HEK293T (cell line): ENCODE measurements at regions not wholly inside any gene's neighbourhood (a gene's known extent, or its start where the extent isn't known, plus 50 kb on each side); places are given as distances from the start of the nearest gene placed in this dataset.

Experiments used
- CTCF ChIA-PET: fragments of 350-600 bp; formaldehyde crosslinking; extraction: SDS; loops from one replicate; lab custom pipeline; 2021; ENCODE audit warnings: antibody characterized with exemption, inconsistent platforms; lab: Yijun Ruan, JAX
- POLR2A ChIA-PET: fragments of 350-600 bp; formaldehyde crosslinking; extraction: SDS; loops from one replicate; lab custom pipeline; 2020; ENCODE audit warnings: antibody characterized with exemption, inconsistent platforms; lab: Yijun Ruan, JAX
- DNase-seq: peaks from one replicate; pipeline ENCODE4 v3.0.0; 2012; ENCODE audit warnings: mixed read lengths; ENCODE audit errors: extremely low spot score
- ARNT ChIP-seq: fragments of 450-650 bp; IDR thresholded peaks from 2 replicates; pipeline ENCODE4 v1.6.1; 2017; ENCODE audit warnings: mild to moderate bottlenecking
- BHLHE40 ChIP-seq: fragments of 450-650 bp; IDR thresholded peaks from 2 replicates; pipeline ENCODE4 v1.6.1; 2016; ENCODE audit warnings: mild to moderate bottlenecking, moderate library complexity, borderline replicate concordance
- CTBP1 ChIP-seq: fragments of 450-650 bp; IDR thresholded peaks from 2 replicates; pipeline ENCODE4 v1.6.1; 2016; ENCODE audit warnings: borderline replicate concordance
- ELF4 ChIP-seq: fragments of 450-650 bp; IDR thresholded peaks from 2 replicates; pipeline ENCODE4 v1.6.1; 2017; ENCODE audit warnings: antibody characterized with exemption
- FOXA1 ChIP-seq: fragments of 450-650 bp; IDR thresholded peaks from 2 replicates; pipeline ENCODE4 v1.6.1; 2016; ENCODE audit warnings: mild to moderate bottlenecking
- FOXK2 ChIP-seq: fragments of 450-650 bp; IDR thresholded peaks from 2 replicates; pipeline ENCODE4 v1.6.1; 2016; ENCODE audit warnings: mild to moderate bottlenecking
- FOXM1 ChIP-seq: fragments of 450-650 bp; IDR thresholded peaks from 2 replicates; pipeline ENCODE4 v1.6.1; 2017; ENCODE audit warnings: mild to moderate bottlenecking, borderline replicate concordance
- HDGF ChIP-seq: fragments of 450-650 bp; IDR thresholded peaks from 2 replicates; pipeline ENCODE4 v1.6.1; 2017; ENCODE audit warnings: antibody characterized with exemption, borderline replicate concordance
- L3MBTL2 ChIP-seq: fragments of 450-650 bp; conservative IDR thresholded peaks from 2 replicates; pipeline ENCODE4 v1.6.1; 2016; ENCODE audit warnings: mild to moderate bottlenecking
- LEF1 ChIP-seq: fragments of 450-650 bp; IDR thresholded peaks from 2 replicates; pipeline ENCODE4 v1.6.1; 2017; ENCODE audit warnings: mild to moderate bottlenecking, borderline replicate concordance
- NFRKB ChIP-seq: fragments of 450-650 bp; IDR thresholded peaks from 2 replicates; pipeline ENCODE4 v1.6.1; 2016; ENCODE audit warnings: mild to moderate bottlenecking, moderate library complexity
- PKNOX1 ChIP-seq: fragments of 450-650 bp; IDR thresholded peaks from 2 replicates; pipeline ENCODE4 v1.6.1; 2016
- SP1 ChIP-seq: fragments of 450-650 bp; IDR thresholded peaks from 2 replicates; pipeline ENCODE4 v1.6.1; 2017
- SUZ12 ChIP-seq: fragments of 450-650 bp; IDR thresholded peaks from 2 replicates; pipeline ENCODE4 v1.6.1; 2016; ENCODE audit warnings: mild to moderate bottlenecking
- TARDBP ChIP-seq: fragments of 450-650 bp; IDR thresholded peaks from 2 replicates; pipeline ENCODE4 v1.6.1; 2016
- ZNF384 ChIP-seq: fragments of 450-650 bp; IDR thresholded peaks from 2 replicates; pipeline ENCODE4 v1.6.1; 2016

DNA sequence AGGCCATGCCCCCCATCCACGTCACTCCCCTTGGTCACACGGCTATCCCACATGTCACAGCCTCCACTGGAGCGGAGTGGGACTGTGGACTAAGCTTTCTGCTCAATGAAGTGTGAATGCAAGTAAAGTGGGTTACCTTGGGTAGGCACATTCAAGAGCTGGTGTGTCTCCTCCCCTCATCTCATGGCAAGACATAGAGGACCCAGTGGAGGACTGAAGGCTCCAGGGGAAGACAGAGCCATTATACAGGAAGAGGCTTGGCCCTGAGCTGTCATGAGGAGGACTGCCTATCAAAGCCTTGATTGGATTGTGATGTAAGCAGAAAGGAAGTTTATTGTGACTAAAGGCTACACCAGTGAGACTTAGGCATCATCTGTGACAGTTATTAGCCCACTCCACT is 129.2 kb upstream of the CCL2 start:
- TF ChIP-seq NFRKB (no peak), SP1 (no peak), ZNF384 (no peak), FOXA1 (no peak), HDGF (no peak), LEF1 (no peak), BHLHE40 (no peak), ELF4 (no peak), SUZ12 (no peak), CTBP1 (no peak), L3MBTL2 (no peak), ARNT (no peak), TARDBP (no peak), PKNOX1 (no peak), FOXM1 (no peak)
- POLR2A ChIA-PET, result no interaction called here
- DNase-seq, result no peak
- CTCF ChIA-PET, result no interaction called here

- no peak for TF ChIP-seq FOXK2
- no peak for TF ChIP-seq ZNF384
- TF ChIP-seq ARNT, result no peak
- TF ChIP-seq FOXA1, result no peak
- TF ChIP-seq LEF1, result no peak
- TF ChIP-seq L3MBTL2, result no peak
- no peak for TF ChIP-seq TARDBP
- no peak for TF ChIP-seq ELF4
- no peak for TF ChIP-seq CTBP1
- TF ChIP-seq PKNOX1, result no peak
- no peak for TF ChIP-seq NFRKB
- TF ChIP-seq SUZ12, result no peak
- TF ChIP-seq SP1, result no peak
- TF ChIP-seq HDGF, result no peak
- no peak for TF ChIP-seq BHLHE40
- no peak for TF ChIP-seq FOXM1
- CTCF ChIA-PET, result no interaction called here
- no peak for DNase-seq
These were observed 128.6 kb upstream of the CCL2 start for GRCh38 chr17:34126496-34126895.

GRCh38 chr17:34126965-34127364 is 128.1 kb upstream of the CCL2 start:
- TF ChIP-seq LEF1 (no peak), TARDBP (no peak), FOXK2 (no peak), SP1 (no peak), FOXM1 (no peak), ELF4 (no peak), ARNT (no peak), NFRKB (no peak), PKNOX1 (no peak), ZNF384 (no peak), FOXA1 (no peak), BHLHE40 (no peak), L3MBTL2 (no peak), SUZ12 (no peak)
- ChIA-PET POLR2A (no interaction called here), CTCF (no interaction called here)
- DNase-seq, result no peak

More at GRCh38 chr17:34126496-34126895, 128.6 kb upstream of the CCL2 start:
- POLR2A ChIA-PET, result no interaction called here

DNA sequence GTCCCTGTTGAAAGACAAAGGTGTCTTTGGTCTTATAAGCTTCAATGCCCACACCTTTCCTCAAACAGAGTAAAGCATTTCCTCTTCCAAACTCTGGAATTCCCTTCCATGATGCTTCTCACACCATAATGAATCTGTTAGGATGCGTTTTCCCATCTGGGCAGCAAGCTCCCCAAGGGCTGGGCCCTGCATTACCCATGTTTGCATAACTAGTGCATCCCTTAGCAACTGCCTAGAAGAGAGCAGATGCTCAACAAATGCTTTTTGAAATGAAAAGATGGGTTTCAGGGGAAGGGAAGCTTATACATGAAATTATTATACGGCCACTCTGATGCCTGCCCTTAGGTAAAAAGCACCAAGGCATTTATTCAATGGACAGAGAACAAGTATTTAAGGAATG is 124.5 kb upstream of the CCL2 start:
- DNase-seq, result no peak
- TF ChIP-seq BHLHE40 (no peak), TARDBP (no peak), PKNOX1 (no peak), FOXM1 (no peak), SUZ12 (no peak), CTBP1 (no peak), L3MBTL2 (no peak), NFRKB (no peak), HDGF (no peak), FOXA1 (no peak), ELF4 (no peak), LEF1 (no peak), ZNF384 (no peak), ARNT (no peak)
- ChIA-PET CTCF (no interaction called here), POLR2A (no interaction called here)

DNA sequence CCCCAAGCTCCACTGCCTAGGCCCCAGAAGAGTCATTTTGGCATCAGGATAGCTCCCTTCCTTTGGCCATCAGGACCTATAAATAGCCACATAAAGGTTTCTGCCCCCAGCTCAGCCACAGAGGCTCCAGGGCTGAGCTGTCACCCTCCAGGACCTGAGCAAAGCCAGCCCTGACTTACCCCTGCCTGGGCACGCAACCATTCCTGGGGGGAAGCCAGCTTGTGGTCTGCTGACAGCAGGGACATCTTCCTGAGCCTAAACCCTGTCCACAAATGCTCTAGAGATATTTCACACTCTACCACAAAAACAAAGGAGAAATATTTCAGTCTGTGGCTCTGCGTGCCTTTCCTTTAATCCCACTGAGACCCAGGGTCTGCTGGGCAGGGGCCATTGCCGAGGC is 123.7 kb upstream of the CCL2 start:
- no peak for DNase-seq
- TF ChIP-seq NFRKB (no peak), LEF1 (no peak), FOXA1 (no peak)
- ChIA-PET POLR2A (no interaction called here), CTCF (no interaction called here)

DNA sequence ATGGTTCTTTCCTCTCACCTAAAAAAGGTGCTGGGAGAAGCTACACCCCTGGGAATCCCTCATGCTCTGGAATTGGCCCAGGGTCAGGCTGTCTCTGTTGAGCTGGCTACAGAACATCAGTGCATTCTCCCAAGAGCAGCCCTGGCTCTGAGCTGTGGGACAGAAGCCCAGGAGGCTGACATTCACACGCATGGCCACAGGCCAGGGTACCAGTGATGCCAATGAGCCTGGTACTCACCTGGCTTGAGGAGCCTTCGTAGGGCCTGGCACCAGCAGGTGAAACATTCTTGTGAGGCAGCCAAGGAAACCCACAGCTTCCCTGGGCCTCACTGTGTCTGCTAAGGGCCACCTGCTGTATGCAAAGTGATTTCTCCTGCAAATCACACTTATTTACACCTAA is 121.7 kb upstream of the CCL2 start:
- DNase-seq, result no peak
- no peak for TF ChIP-seq L3MBTL2
- no peak for TF ChIP-seq FOXK2
- no peak for TF ChIP-seq LEF1
- TF ChIP-seq ARNT, result no peak
- TF ChIP-seq FOXA1, result no peak
- TF ChIP-seq TARDBP, result no peak
- no peak for TF ChIP-seq BHLHE40
- no peak for TF ChIP-seq HDGF
- no peak for TF ChIP-seq ELF4
- TF ChIP-seq CTBP1, result no peak
- TF ChIP-seq NFRKB, result no peak
- no peak for TF ChIP-seq FOXM1
- no peak for TF ChIP-seq ZNF384
- TF ChIP-seq SP1, result no peak
- CTCF ChIA-PET, result no interaction called here
- POLR2A ChIA-PET, result no interaction called here
